ENCODE measurements at regions not wholly inside any gene's neighbourhood (a gene's known extent, or its start where the extent isn't known, plus 50 kb on each side); places are given as distances from the start of the nearest gene placed in this dataset.

DNA sequence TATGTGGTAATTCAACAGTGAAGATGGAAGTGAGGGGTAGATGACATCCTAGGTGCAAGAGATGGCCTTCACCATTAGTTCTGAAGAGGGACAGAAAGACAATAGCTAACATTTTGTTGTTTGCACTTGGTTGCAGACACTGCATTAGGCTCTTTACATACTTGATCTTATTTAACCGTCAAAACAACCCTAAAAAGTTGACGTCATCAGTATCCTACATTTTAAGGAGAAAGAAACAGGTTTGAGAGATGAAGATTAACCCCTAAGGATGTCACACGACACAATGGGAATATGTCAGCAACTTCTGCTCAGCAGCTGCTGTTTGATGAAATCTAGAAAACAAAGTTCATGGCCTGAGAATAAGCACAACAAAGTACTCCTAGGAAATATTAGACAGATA lies 72.6 kb upstream of the MC3R start:
- Histone ChIP-seq H3K4me1 (no peaks in the 10 kb centered on the region), H3K36me3 (no peaks in the 10 kb centered on the region), H3K27ac (no peak overlapping the region), H3K9me3 (no peaks in the 10 kb centered on the region), H3K27me3 (no peaks in the 10 kb centered on the region), H3K4me3 (no peak overlapping the region)
- no peak for TF ChIP-seq CTCF (IDR thresholded peaks at IDR 0.05)
- no peak for DNase-seq (ENCODE audit: low spot score)

- H3K27ac ChIP-seq, result no peak overlapping the region
- no peaks in the 10 kb centered on the region for H3K36me3 ChIP-seq
- H3K9me3 ChIP-seq, result no peaks in the 10 kb centered on the region
- no peak overlapping the region for H3K4me3 ChIP-seq
- DNase-seq (ENCODE audit: low spot score), result no peak
- H3K4me1 ChIP-seq, result no peaks in the 10 kb centered on the region
- no peaks in the 10 kb centered on the region for H3K27me3 ChIP-seq
- TF ChIP-seq CTCF (IDR thresholded peaks at IDR 0.05), result no peak
Observed at GRCh38 chr20:56178219-56178618, 70.3 kb upstream of the MC3R start.

GRCh38 chr20:56179051-56179450 lies 69.5 kb upstream of the MC3R start:
- Histone ChIP-seq H3K4me3 (no peak overlapping the region), H3K4me1 (no peaks in the 10 kb centered on the region), H3K9me3 (no peaks in the 10 kb centered on the region), H3K27me3 (no peaks in the 10 kb centered on the region), H3K27ac (no peak overlapping the region), H3K36me3 (no peaks in the 10 kb centered on the region)
- DNase-seq (ENCODE audit: low spot score), result no peak
- TF ChIP-seq CTCF (IDR thresholded peaks at IDR 0.05), result no peak

- H3K36me3 ChIP-seq, result no peaks in the 10 kb centered on the region
- H3K9me3 ChIP-seq, result no peaks in the 10 kb centered on the region
- H3K4me1 ChIP-seq, result no peaks in the 10 kb centered on the region
- H3K27me3 ChIP-seq, result no peaks in the 10 kb centered on the region
- no peak overlapping the region for H3K27ac ChIP-seq
- H3K4me3 ChIP-seq, result no peak overlapping the region
- DNase-seq (ENCODE audit: low spot score), result no peak
- TF ChIP-seq CTCF (IDR thresholded peaks at IDR 0.05), result no peak
Observed at GRCh38 chr20:56181583-56181982, 66.9 kb upstream of the MC3R start.

GRCh38 chr20:56187534-56188165 lies 60.9 kb upstream of the MC3R start:
- Histone ChIP-seq H3K4me3 (no peak overlapping the region), H3K4me1 (no peaks in the 10 kb centered on the region), H3K9me3 (no peaks in the 10 kb centered on the region), H3K27me3 (no peaks in the 10 kb centered on the region), H3K27ac (no peak overlapping the region), H3K36me3 (no peaks in the 10 kb centered on the region)
- no peak for DNase-seq (ENCODE audit: low spot score)
- peak in 1 of 2 donors; percentile 21 for TF ChIP-seq CTCF (IDR thresholded peaks at IDR 0.05)

- Histone ChIP-seq H3K9me3 (no peaks in the 10 kb centered on the region), H3K4me3 (no peak overlapping the region), H3K27me3 (no peaks in the 10 kb centered on the region), H3K27ac (no peak overlapping the region), H3K36me3 (no peaks in the 10 kb centered on the region), H3K4me1 (no peaks in the 10 kb centered on the region)
- no peak for TF ChIP-seq CTCF (IDR thresholded peaks at IDR 0.05)
- no peak for DNase-seq (ENCODE audit: low spot score)
Observed at GRCh38 chr20:56194042-56194441, 54.5 kb upstream of the MC3R start.

Data from right atrium auricular region (tissue), 2 donors.